DND-41 (cell line): ENCODE measurements at regions not wholly inside any gene's neighbourhood (a gene's known extent, or its start where the extent isn't known, plus 50 kb on each side); places are given as distances from the start of the nearest gene placed in this dataset.
"Not testable (repeated sequence)": the region's sequence is repeated elsewhere in the genome, so short reads cannot be mapped to it uniquely, and the experiment has no call there.

ENCODE experiments used
- EZH2 ChIP-seq: IDR thresholded peaks from 3 replicates; pipeline ENCODE4 v1.6.1; 2012; ENCODE audit warnings: borderline replicate concordance, low read depth, mild to moderate bottlenecking, moderate library complexity, low read length, inconsistent platforms; ENCODE audit not compliant: severe bottlenecking
- TF ChIP-seq, protein P1 (sequence below): IDR thresholded peaks from 2 replicates; pipeline ENCODE4 v1.5.1; 2012; ENCODE audit warnings: borderline replicate concordance, low read length, moderate library complexity, mild to moderate bottlenecking; ENCODE audit not compliant: poor library complexity, severe bottlenecking; ENCODE audit errors: extremely low read depth

DNA sequence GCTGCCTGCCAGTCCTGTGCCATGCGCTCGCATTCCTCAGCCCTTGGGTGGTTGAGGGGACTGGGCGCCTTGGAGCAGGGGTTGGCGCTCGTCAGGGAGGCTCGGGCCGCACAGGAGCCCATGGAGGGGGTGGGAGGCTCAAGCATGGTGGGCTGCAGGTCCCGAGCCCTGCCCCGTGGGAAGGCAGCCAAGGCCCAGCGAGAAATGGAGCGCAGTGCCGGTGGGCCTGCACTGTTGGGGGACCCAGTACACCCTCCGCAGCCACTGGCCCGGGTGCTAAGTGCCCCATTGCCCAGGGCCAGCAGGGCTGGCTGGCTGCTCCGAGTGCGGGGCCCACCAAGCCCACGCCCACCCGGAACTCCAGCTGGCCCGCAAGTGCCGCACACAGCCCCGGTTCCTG lies 390.8 kb upstream of the ANKRD30A start:
- TF ChIP-seq, protein P1, sequence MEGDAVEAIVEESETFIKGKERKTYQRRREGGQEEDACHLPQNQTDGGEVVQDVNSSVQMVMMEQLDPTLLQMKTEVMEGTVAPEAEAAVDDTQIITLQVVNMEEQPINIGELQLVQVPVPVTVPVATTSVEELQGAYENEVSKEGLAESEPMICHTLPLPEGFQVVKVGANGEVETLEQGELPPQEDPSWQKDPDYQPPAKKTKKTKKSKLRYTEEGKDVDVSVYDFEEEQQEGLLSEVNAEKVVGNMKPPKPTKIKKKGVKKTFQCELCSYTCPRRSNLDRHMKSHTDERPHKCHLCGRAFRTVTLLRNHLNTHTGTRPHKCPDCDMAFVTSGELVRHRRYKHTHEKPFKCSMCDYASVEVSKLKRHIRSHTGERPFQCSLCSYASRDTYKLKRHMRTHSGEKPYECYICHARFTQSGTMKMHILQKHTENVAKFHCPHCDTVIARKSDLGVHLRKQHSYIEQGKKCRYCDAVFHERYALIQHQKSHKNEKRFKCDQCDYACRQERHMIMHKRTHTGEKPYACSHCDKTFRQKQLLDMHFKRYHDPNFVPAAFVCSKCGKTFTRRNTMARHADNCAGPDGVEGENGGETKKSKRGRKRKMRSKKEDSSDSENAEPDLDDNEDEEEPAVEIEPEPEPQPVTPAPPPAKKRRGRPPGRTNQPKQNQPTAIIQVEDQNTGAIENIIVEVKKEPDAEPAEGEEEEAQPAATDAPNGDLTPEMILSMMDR, result not testable (repeated sequence)
- not testable (repeated sequence) for TF ChIP-seq EZH2
